ENCODE measurements at regions not wholly inside any gene's neighbourhood (a gene's known extent, or its start where the extent isn't known, plus 50 kb on each side); places are given as distances from the start of the nearest gene placed in this dataset.

DNA sequence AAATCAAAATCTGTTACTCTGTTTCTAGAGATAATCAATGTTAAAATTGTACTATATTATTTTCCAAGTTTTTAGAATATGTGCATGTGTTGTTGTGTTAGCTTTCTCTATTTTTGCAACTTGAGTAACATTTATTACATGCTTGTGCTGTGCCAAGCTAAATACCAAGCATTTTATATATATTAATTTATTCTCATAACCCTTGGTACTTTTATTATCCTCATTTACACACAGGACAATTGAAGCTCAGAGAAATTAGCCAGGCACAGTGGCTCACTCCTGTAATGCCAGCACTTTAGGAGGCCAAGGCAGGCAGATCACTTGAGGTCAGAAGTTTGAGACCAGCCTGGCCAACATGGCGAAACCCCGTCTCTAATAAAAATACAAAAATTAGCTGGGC, 254.0 kb upstream of the DMRT1 start:
- in situ Hi-C loops (cut with HindIII; ENCODE audit: low sequenced_read_pairs) = no loop called here

DNA sequence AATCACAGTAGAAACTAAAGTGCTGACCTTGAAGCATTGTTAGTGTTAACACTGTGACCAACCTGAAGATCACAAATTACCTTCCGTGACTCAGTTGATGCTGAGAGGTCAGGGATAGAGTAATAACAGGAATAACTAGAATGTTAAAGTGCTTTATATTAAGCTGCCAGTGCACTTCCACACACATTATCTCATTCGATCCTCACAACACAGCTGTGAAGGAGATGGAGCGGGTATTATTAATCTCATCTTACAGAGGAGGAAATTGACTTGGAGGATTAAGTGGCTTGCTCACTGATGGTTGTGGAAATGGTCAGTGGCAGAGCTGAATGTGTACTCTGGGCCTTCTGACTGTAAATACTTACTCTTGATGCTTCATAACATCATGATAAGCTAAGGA, 252.5 kb upstream of the DMRT1 start:
- in situ Hi-C loops (cut with HindIII; ENCODE audit: low sequenced_read_pairs) = no loop called here

GRCh38 chr9:589723-590122, 251.8 kb upstream of the DMRT1 start:
- in situ Hi-C loops (cut with HindIII; ENCODE audit: low sequenced_read_pairs) = no loop called here

- in situ Hi-C loops (cut with HindIII; ENCODE audit: low sequenced_read_pairs) = no loop called here
Measured at GRCh38 chr9:591292-591691, 250.2 kb upstream of the DMRT1 start.

DNA sequence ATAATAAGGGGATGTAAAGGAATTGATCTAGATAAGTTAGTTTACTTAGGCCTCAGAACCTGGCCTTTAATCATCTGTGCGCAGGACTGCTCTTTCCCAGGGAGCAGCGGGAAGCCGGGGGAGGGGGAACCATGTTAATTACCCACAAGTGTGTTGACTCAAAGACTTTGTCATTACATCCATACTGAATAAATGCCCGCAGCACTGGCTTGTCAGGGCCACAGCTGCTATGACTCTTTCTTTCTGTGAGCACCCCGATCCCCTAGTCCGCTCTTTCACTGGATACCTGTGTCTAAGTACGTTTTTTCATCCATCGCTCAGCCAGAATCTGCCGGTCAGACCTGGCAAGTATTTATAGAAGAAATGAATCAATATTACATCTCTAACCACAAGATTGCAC, 249.3 kb upstream of the DMRT1 start:
- in situ Hi-C loops (cut with HindIII; ENCODE audit: low sequenced_read_pairs) = no loop called here

GRCh38 chr9:592733-593132, 248.8 kb upstream of the DMRT1 start:
- in situ Hi-C loops (cut with HindIII; ENCODE audit: low sequenced_read_pairs) = no loop called here

- in situ Hi-C loops (cut with HindIII; ENCODE audit: low sequenced_read_pairs) = no loop called here
Measured at GRCh38 chr9:593809-594208, 247.7 kb upstream of the DMRT1 start.

GRCh38 chr9:596703-597102, 244.8 kb upstream of the DMRT1 start:
- in situ Hi-C loops (cut with HindIII; ENCODE audit: low sequenced_read_pairs) = no loop called here

GRCh38 chr9:600006-600405, 241.5 kb upstream of the DMRT1 start:
- in situ Hi-C loops (cut with HindIII; ENCODE audit: low sequenced_read_pairs) = loop anchor here (25.0 kb wide), 1 partner anchor 137 kb away; no protein-coding TSS in a partner anchor

DNA sequence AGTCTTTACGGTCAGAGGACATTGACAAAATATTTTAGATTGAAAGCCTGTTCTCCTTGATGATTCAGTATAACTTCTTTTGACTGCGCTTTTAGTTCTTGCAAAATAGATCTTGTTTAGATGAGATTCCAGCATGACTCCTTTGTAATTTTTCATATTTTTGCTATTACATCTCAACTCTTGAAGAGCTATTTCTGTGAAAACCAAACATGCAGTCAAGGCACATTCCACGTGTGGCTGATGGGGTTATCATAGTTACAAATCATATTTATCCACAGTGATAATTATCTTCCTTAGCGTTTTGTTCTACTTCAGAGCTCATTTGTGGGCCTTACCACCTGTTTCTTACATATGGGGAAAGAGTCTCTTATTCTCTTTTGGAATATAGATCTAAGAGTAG, 238.8 kb upstream of the DMRT1 start:
- in situ Hi-C loops (cut with HindIII; ENCODE audit: low sequenced_read_pairs) = loop anchor here (25.0 kb wide), 1 partner anchor 135 kb away; no protein-coding TSS in a partner anchor

DNA sequence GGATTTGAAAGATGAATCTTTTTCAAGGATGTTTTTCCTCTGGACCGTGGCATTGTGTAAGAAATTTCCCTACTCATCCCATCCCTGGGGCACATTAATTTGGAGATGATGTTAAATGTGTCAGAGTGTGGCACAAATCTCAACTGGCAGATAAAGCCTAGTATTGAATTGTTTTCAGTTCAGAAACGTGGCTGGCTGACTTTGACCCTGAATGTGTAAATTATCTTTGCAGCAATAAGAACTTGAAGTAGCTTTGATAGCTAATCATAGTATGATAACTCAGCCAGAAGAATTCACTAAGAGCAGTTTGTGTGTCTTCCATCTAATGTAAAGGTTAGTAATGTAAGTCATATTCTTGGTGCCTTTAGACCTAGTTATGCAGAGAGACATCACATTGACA, 238.4 kb upstream of the DMRT1 start:
- in situ Hi-C loops (cut with HindIII; ENCODE audit: low sequenced_read_pairs) = loop anchor here (25.0 kb wide), 1 partner anchor 134 kb away; no protein-coding TSS in a partner anchor

DNA sequence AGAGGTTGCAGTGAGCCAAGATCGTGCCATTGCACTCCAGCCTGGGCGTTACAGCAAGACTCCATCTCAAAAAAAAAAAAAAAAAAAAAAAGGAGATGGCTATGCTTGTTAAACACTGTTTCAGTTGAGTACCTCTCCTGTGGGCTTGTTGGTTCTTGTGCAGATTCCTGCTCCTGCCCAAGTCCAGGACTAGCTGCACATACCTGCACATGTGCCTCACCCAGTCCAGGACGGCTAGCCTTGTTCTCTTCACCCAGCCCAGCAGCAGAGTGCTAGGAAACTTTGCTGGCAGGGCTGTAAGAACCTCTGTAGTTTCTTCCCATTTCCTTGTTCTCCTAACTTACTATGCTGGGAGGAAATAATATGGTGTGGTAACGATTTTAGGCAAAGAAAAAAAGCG, 234.1 kb upstream of the DMRT1 start:
- in situ Hi-C loops (cut with HindIII; ENCODE audit: low sequenced_read_pairs) = loop anchor here (25.0 kb wide), 1 partner anchor 130 kb away; no protein-coding TSS in a partner anchor

DNA sequence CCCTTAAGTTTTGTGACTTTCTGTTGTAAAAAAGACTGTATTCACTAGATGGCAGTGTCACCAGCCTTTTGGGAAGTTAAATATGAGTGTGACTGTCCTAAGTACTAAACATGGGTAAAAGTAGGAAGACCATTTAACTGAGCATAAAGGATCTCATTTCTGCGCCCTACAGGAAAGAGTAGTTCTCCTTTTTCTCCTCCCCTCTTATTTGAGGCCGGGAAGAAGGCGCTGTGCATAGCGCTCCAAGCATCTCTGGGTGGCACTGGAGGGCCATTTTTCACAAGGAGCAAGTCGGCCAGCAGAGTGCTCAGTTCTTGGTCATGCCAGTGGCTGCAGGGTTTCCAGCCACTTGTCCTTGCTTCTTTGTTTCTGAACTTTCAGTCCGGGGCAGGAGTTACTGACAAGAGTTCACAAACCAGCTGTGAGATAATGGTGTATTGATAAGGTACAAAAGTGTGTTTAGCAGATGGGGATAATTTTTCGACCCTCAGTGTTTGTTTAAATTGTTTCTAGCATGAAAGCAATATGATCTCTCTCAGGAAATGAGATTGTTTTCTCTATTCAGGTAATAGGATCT, 227.6 kb upstream of the DMRT1 start:
- in situ Hi-C loops (cut with HindIII; ENCODE audit: low sequenced_read_pairs) = loop anchor here (25.0 kb wide), 1 partner anchor 123 kb away; no protein-coding TSS in a partner anchor

DNA sequence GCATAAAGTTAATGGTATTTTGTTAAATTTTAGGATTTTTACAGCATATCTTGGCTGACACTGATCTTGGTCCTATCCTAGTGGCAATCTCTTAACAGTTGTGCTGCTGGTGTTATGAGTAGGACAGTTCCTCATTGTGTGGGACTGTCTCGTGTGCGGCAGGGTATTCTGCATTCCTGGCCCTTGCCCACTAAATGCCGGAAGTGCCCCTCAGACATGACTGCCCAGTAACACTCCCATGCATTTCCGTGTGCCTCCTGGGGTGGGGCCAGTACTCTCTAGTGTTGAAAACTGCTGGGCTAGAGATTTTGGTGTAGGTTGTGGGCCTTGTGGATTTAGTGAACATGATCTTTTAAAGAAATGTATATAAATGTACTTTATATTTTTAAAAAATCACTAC, 227.1 kb upstream of the DMRT1 start:
- in situ Hi-C loops (cut with HindIII; ENCODE audit: low sequenced_read_pairs) = loop anchor here (25.0 kb wide), 1 partner anchor 123 kb away; no protein-coding TSS in a partner anchor

DNA sequence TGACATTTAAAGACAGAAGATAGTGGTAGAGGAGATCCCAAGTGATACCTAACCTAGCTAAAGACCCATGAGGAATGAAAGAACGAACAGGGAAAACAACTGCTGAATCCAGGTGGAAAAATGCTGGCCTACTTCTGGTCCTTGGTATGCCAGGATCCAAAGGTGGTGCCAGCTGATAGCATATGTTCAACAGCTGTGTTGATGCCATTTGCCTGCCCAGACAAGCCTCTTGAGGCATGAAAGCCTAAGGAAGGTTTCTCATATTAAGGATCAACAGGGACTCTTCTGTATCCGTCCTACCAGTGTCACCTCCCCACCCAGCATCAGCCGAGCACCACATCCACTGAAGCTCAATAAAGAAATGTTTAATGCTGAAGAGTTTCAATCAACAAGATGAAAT, 225.7 kb upstream of the DMRT1 start:
- in situ Hi-C loops (cut with HindIII; ENCODE audit: low sequenced_read_pairs) = loop anchor here (25.0 kb wide), 1 partner anchor 122 kb away; no protein-coding TSS in a partner anchor

DNA sequence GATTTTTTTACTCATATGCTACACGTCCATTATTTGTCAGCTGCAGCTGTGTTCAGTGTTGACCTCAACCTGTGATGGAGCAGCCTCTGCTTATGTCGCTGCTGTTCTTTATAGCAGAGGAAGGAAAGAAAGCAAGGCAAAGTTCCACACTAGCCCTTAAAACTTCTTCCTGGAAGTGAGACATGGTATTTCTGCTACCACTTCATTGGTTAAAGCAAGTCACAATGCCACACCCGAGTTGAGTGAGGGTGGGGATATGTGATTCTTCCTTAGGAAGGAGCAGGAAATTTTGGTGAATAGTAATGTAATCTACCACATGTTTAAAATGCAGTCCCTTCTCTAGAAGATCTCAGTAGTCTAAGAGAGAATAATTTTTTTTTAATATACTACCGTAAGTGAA, 224.8 kb upstream of the DMRT1 start:
- in situ Hi-C loops (cut with HindIII; ENCODE audit: low sequenced_read_pairs) = loop anchor here (25.0 kb wide), 1 partner anchor 121 kb away; no protein-coding TSS in a partner anchor

- in situ Hi-C loops (cut with HindIII; ENCODE audit: low sequenced_read_pairs) = loop anchor here (25.0 kb wide), 1 partner anchor 120 kb away; no protein-coding TSS in a partner anchor
Measured at GRCh38 chr9:617445-618085, 223.9 kb upstream of the DMRT1 start.

DNA sequence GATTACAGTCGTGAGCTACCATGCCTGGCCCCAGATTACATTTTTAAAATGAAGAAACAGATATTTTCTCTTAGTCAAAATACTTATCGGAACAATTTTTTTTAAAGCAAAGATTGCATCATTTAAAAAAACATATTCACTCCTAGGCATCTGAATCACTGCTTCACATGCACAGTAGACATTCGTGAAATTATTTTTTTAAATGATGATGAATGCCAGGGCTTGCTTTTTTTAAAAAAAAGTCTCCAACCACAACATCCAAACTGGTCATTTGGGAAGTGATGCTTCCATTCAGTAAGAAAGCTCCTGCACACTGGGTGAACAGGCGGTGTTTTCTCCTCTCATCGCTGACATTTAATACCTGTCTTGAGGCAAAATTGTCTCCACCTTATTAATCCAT, 223.0 kb upstream of the DMRT1 start:
- in situ Hi-C loops (cut with HindIII; ENCODE audit: low sequenced_read_pairs) = loop anchor here (25.0 kb wide), 1 partner anchor 119 kb away; no protein-coding TSS in a partner anchor

GRCh38 chr9:621201-621855, 220.2 kb upstream of the DMRT1 start:
- in situ Hi-C loops (cut with HindIII; ENCODE audit: low sequenced_read_pairs) = loop anchor here (25.0 kb wide), 1 partner anchor 116 kb away; no protein-coding TSS in a partner anchor

- in situ Hi-C loops (cut with HindIII; ENCODE audit: low sequenced_read_pairs) = loop anchor here (25.0 kb wide), 1 partner anchor 112 kb away; no protein-coding TSS in a partner anchor
Measured at GRCh38 chr9:624935-625500, 216.5 kb upstream of the DMRT1 start.

- in situ Hi-C loops (cut with HindIII; ENCODE audit: low sequenced_read_pairs) = no loop called here
Measured at GRCh38 chr9:625613-626012, 215.9 kb upstream of the DMRT1 start.

Measured in DLD1 (cell line).